ENCODE measurements at regions not wholly inside any gene's neighbourhood (a gene's known extent, or its start where the extent isn't known, plus 50 kb on each side); places are given as distances from the start of the nearest gene placed in this dataset.

DNA sequence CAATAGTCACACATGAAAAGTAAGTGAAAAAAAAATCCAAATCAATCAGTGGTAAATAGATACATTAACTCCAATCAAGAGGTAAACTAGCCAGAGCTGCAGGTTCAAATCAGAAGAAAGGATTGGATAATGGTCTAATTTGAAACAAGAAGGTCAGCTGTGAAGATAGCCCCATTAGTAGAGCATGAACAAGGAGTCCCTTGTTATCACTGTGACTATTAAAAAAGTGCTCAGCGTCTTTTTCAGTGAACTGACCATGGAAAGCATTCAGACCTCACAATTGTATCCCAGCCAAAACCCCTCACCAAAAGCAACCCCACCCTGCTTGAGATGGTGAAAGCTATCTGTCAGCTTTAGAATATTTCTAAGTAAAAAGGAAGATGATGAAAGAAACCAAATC, 125.0 kb upstream of the EGLN3 start:
- Histone ChIP-seq H3K9me3 (no peaks in the 10 kb centered on the region), H3K4me3 (no peak overlapping the region), H3K36me3 (no peaks in the 10 kb centered on the region), H3K27ac (no peak overlapping the region), H3K27me3 (no peaks in the 10 kb centered on the region), H3K4me1 (no peaks in the 10 kb centered on the region)
- DNase-seq, result no peak
- TF ChIP-seq, protein P1, sequence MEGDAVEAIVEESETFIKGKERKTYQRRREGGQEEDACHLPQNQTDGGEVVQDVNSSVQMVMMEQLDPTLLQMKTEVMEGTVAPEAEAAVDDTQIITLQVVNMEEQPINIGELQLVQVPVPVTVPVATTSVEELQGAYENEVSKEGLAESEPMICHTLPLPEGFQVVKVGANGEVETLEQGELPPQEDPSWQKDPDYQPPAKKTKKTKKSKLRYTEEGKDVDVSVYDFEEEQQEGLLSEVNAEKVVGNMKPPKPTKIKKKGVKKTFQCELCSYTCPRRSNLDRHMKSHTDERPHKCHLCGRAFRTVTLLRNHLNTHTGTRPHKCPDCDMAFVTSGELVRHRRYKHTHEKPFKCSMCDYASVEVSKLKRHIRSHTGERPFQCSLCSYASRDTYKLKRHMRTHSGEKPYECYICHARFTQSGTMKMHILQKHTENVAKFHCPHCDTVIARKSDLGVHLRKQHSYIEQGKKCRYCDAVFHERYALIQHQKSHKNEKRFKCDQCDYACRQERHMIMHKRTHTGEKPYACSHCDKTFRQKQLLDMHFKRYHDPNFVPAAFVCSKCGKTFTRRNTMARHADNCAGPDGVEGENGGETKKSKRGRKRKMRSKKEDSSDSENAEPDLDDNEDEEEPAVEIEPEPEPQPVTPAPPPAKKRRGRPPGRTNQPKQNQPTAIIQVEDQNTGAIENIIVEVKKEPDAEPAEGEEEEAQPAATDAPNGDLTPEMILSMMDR (IDR thresholded peaks at IDR 0.05), result no peak
- TF ChIP-seq POLR2A (IDR thresholded peaks at IDR 0.05), result no peak

DNA sequence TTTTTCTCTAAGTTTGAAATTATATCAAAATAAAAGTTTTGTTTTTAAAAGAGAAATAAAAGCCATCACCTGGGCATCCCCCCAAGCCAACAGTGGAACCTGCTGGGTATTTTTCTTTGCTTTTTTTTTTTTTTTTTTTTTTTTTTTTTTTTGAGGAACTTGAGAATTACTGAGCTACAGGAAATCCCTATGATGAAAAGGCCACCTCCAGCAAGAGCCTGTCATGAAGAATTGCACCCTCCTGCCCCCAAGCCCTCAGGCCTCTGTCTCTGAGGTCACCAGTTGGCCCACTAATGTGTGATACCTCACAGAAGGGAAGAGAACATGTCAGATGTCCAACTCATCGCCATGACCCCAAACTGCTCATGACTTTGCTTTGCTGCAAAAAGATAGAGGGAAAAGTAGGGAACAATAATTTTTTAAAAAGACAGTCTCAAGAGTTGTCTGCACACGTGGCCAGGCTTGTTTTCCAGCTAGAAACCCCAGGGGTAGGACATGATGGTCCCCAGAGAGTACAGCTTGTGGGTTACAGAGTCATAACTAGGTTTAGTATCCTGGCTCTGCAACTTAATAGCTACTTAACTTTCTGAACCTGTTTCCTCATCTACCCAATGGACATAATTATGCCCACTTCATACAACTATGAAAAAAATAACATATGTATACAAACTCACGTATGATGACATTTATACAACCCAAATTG, 124.3 kb upstream of the EGLN3 start:
- TF ChIP-seq POLR2A (IDR thresholded peaks at IDR 0.05), result no peak
- TF ChIP-seq, protein P1 (IDR thresholded peaks at IDR 0.05), result no peak
- Histone ChIP-seq H3K27ac (no peak overlapping the region), H3K4me1 (no peaks in the 10 kb centered on the region), H3K27me3 (no peaks in the 10 kb centered on the region), H3K9me3 (no peaks in the 10 kb centered on the region), H3K4me3 (no peak overlapping the region), H3K36me3 (no peaks in the 10 kb centered on the region)
- DNase-seq, result no peak

DNA sequence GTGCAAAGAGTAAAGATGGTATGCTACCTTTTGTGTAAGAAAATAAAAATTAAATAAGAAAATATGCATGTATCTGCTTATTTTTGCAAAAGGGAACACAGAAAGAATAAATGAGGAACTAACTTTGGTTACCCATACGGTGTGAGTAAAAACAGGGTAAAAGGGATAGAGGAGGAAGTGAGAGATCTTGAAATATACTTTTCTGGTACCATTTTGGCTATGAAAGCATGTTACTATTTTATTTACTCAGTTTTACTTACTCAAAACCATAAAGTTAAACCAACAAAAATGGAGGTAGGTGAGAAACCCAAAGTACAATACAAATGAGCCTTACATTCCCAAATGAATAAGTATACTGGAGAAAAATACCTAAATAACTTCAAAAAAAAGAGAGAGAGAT, 122.0 kb upstream of the EGLN3 start:
- no peak overlapping the region for H3K27ac ChIP-seq
- H3K9me3 ChIP-seq, result no peaks in the 10 kb centered on the region
- no peak overlapping the region for H3K4me3 ChIP-seq
- no peaks in the 10 kb centered on the region for H3K27me3 ChIP-seq
- DNase-seq, result no peak
- H3K4me1 ChIP-seq, result no peaks in the 10 kb centered on the region
- TF ChIP-seq, protein P1 (IDR thresholded peaks at IDR 0.05), result no peak
- no peak for TF ChIP-seq POLR2A (IDR thresholded peaks at IDR 0.05)
- no peaks in the 10 kb centered on the region for H3K36me3 ChIP-seq

DNA sequence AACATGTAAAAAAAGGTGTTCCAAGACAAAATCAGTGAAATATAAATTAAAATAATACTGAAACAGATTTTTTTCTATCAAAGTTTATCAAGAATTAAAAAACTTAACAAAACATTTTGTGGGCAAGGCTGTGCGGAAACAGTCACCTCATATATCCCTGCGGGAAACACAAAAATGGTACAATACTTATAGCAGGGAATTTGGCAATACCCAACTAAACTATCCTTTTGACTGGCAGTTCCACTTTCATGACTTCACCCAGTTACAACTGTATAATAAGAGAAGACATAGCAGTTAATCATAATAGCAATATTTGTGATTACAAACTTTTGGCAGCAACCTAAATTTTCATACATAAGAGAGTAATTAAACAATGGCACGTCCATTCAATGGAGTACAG, 121.5 kb upstream of the EGLN3 start:
- H3K36me3 ChIP-seq, result no peaks in the 10 kb centered on the region
- H3K27me3 ChIP-seq, result no peaks in the 10 kb centered on the region
- no peak for DNase-seq
- TF ChIP-seq, protein P1 (IDR thresholded peaks at IDR 0.05), result no peak
- no peak for TF ChIP-seq POLR2A (IDR thresholded peaks at IDR 0.05)
- H3K4me3 ChIP-seq, result no peak overlapping the region
- H3K27ac ChIP-seq, result no peak overlapping the region
- no peaks in the 10 kb centered on the region for H3K4me1 ChIP-seq
- H3K9me3 ChIP-seq, result no peaks in the 10 kb centered on the region

DNA sequence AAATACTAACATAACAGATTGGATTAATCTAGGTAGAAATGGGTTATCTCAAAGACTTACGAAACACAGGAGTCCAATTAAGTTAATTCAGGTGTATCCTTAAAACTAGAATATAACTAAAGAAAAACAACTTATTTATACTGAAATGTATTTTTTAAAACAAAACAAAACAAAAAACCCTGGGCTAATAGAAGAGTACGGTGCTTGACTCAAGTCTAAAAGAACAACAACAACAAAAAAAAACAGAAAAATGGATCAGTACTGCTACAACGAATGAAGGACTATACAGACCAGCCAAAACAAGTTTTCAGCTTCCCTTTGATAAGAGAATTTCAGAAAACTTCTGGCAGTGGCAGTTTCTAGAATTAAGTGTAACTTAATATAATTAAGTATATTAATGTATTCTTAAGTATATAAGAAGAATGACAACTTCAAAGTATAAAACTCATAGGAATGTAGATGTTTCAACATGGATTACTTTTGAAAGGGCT, 120.1 kb upstream of the EGLN3 start:
- no peak for DNase-seq
- no peaks in the 10 kb centered on the region for H3K4me1 ChIP-seq
- TF ChIP-seq POLR2A (IDR thresholded peaks at IDR 0.05), result no peak
- TF ChIP-seq, protein P1 (IDR thresholded peaks at IDR 0.05), result no peak
- no peaks in the 10 kb centered on the region for H3K36me3 ChIP-seq
- H3K27me3 ChIP-seq, result no peaks in the 10 kb centered on the region
- no peak overlapping the region for H3K4me3 ChIP-seq
- H3K27ac ChIP-seq, result no peak overlapping the region
- no peaks in the 10 kb centered on the region for H3K9me3 ChIP-seq

Data from Peyer's patch (tissue), 4 donors.